ENCODE measurements at regions not wholly inside any gene's neighbourhood (a gene's known extent, or its start where the extent isn't known, plus 50 kb on each side); places are given as distances from the start of the nearest gene placed in this dataset.

GRCh38 chr2:2751715-2752315, 420.7 kb upstream of the MYT1L start:
- no peak overlapping the region for H3K27ac Mint-ChIP-seq
- TF ChIP-seq, protein P1, sequence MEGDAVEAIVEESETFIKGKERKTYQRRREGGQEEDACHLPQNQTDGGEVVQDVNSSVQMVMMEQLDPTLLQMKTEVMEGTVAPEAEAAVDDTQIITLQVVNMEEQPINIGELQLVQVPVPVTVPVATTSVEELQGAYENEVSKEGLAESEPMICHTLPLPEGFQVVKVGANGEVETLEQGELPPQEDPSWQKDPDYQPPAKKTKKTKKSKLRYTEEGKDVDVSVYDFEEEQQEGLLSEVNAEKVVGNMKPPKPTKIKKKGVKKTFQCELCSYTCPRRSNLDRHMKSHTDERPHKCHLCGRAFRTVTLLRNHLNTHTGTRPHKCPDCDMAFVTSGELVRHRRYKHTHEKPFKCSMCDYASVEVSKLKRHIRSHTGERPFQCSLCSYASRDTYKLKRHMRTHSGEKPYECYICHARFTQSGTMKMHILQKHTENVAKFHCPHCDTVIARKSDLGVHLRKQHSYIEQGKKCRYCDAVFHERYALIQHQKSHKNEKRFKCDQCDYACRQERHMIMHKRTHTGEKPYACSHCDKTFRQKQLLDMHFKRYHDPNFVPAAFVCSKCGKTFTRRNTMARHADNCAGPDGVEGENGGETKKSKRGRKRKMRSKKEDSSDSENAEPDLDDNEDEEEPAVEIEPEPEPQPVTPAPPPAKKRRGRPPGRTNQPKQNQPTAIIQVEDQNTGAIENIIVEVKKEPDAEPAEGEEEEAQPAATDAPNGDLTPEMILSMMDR (IDR thresholded peaks at IDR 0.05; ENCODE audit: unreplicated experiment) = no peak
- DNase-seq (ENCODE audit: low spot score, unreplicated experiment) = no peak

GRCh38 chr2:2750867-2751714, 420.0 kb upstream of the MYT1L start:
- H3K4me1 Mint-ChIP-seq (ENCODE audit: low read depth) = no peaks in the 10 kb centered on the region
- peaks cover 20% of the 10 kb centered on the region for H3K9me3 Mint-ChIP-seq (ENCODE audit: low read depth)
- DNase-seq (ENCODE audit: low spot score, unreplicated experiment) = no peak
- no peaks in the 10 kb centered on the region for H3K27me3 Mint-ChIP-seq
- no peak overlapping the region for H3K27ac Mint-ChIP-seq
- TF ChIP-seq, protein P1 (IDR thresholded peaks at IDR 0.05; ENCODE audit: unreplicated experiment) = no peak
- no peak overlapping the region for H3K4me3 Mint-ChIP-seq (ENCODE audit: low read depth)
- peaks cover 1% of the 10 kb centered on the region for H3K36me3 Mint-ChIP-seq (ENCODE audit: insufficient read depth)

More at GRCh38 chr2:2751715-2752315, 420.7 kb upstream of the MYT1L start:
- H3K27me3 Mint-ChIP-seq = no peaks in the 10 kb centered on the region
- peaks cover 1% of the 10 kb centered on the region for H3K36me3 Mint-ChIP-seq (ENCODE audit: insufficient read depth)
- no peak overlapping the region for H3K4me3 Mint-ChIP-seq (ENCODE audit: low read depth)
- H3K4me1 Mint-ChIP-seq (ENCODE audit: low read depth) = no peaks in the 10 kb centered on the region
- H3K9me3 Mint-ChIP-seq (ENCODE audit: low read depth) = peaks cover 20% of the 10 kb centered on the region

DNA sequence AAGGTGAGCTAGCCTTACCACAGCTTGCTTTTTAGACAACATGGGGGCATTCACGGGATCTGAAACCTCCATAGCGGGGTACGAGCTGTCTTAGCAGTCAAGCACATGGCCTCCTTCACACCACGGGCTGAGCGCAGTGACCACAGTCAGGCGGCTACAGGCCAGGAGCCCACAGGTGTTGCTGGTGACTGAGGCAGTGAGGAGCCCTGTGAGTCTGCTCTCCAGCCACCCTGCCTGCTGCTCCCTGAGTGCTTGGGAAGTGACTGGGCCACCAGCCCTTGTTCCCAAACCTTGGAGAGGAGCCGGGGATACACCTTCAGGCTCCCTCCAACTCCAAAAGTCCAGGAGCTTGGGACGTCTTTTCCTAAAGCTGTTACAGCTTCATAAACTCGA, 418.1 kb upstream of the MYT1L start:
- H3K4me3 Mint-ChIP-seq (ENCODE audit: low read depth) = no peak overlapping the region
- peaks cover 2% of the 10 kb centered on the region for H3K4me1 Mint-ChIP-seq (ENCODE audit: low read depth)
- peaks cover 1% of the 10 kb centered on the region for H3K36me3 Mint-ChIP-seq (ENCODE audit: insufficient read depth)
- H3K9me3 Mint-ChIP-seq (ENCODE audit: low read depth) = peaks cover 17% of the 10 kb centered on the region
- H3K27ac Mint-ChIP-seq = no peak overlapping the region
- peaks cover 3% of the 10 kb centered on the region for H3K27me3 Mint-ChIP-seq
- TF ChIP-seq, protein P1 (IDR thresholded peaks at IDR 0.05; ENCODE audit: unreplicated experiment) = no peak
- DNase-seq (ENCODE audit: low spot score, unreplicated experiment) = no peak

GRCh38 chr2:2748399-2749205, 417.5 kb upstream of the MYT1L start:
- H3K36me3 Mint-ChIP-seq (ENCODE audit: insufficient read depth) = peaks cover 1% of the 10 kb centered on the region
- no peak overlapping the region for H3K27ac Mint-ChIP-seq
- peaks cover 16% of the 10 kb centered on the region for H3K9me3 Mint-ChIP-seq (ENCODE audit: low read depth)
- peaks cover 3% of the 10 kb centered on the region for H3K27me3 Mint-ChIP-seq
- TF ChIP-seq, protein P1 (IDR thresholded peaks at IDR 0.05; ENCODE audit: unreplicated experiment) = no peak
- H3K4me1 Mint-ChIP-seq (ENCODE audit: low read depth) = peaks cover 3% of the 10 kb centered on the region
- DNase-seq (ENCODE audit: low spot score, unreplicated experiment) = no peak
- no peak overlapping the region for H3K4me3 Mint-ChIP-seq (ENCODE audit: low read depth)

- H3K4me1 Mint-ChIP-seq (ENCODE audit: low read depth) = peaks cover 7% of the 10 kb centered on the region
- no peak overlapping the region for H3K27ac Mint-ChIP-seq
- no peaks in the 10 kb centered on the region for H3K36me3 Mint-ChIP-seq (ENCODE audit: insufficient read depth)
- peaks cover 3% of the 10 kb centered on the region for H3K27me3 Mint-ChIP-seq
- no peak for DNase-seq (ENCODE audit: low spot score, unreplicated experiment)
- no peak overlapping the region for H3K4me3 Mint-ChIP-seq (ENCODE audit: low read depth)
- peaks cover 10% of the 10 kb centered on the region for H3K9me3 Mint-ChIP-seq (ENCODE audit: low read depth)
- TF ChIP-seq, protein P1 (IDR thresholded peaks at IDR 0.05; ENCODE audit: unreplicated experiment) = no peak
These were observed 416.8 kb upstream of the MYT1L start for GRCh38 chr2:2747797-2748301.

Measured in progenitor cell of endocrine pancreas (in vitro differentiated cells).